ENCODE measurements at regions not wholly inside any gene's neighbourhood (a gene's known extent, or its start where the extent isn't known, plus 50 kb on each side); places are given as distances from the start of the nearest gene placed in this dataset.

GRCh38 chr15:38683382-38684242 lies 119.0 kb upstream of the RASGRP1 start:
- TF ChIP-seq GATA2 (IDR thresholded peaks at IDR 0.05; ENCODE audit: low read depth, low read length) (no peak), GATA3 (IDR thresholded peaks at IDR 0.05; ENCODE audit: low read depth, low read length) (no peak)

Measured in SH-SY5Y (cell line).